ENCODE measurements at regions not wholly inside any gene's neighbourhood (a gene's known extent, or its start where the extent isn't known, plus 50 kb on each side); places are given as distances from the start of the nearest gene placed in this dataset.

- TF ChIP-seq ZNF384 (IDR thresholded peaks at IDR 0.05) (no peak), ARNT (IDR thresholded peaks at IDR 0.05) (no peak), FOXA1 (IDR thresholded peaks at IDR 0.05) (no peak), TARDBP (IDR thresholded peaks at IDR 0.05) (no peak), SP1 (IDR thresholded peaks at IDR 0.05) (no peak), LEF1 (IDR thresholded peaks at IDR 0.05; ENCODE audit: borderline replicate concordance) (no peak), BHLHE40 (IDR thresholded peaks at IDR 0.05; ENCODE audit: borderline replicate concordance) (no peak), ELF4 (IDR thresholded peaks at IDR 0.05) (no peak)
These were observed 173.3 kb downstream of the PTPRU start for GRCh38 chr1:29409616-29410015.
